GM12801 (cell line): ENCODE measurements at regions not wholly inside any gene's neighbourhood (a gene's known extent, or its start where the extent isn't known, plus 50 kb on each side); places are given as distances from the start of the nearest gene placed in this dataset.

ENCODE experiments used
- CTCF ChIP-seq: IDR thresholded peaks from one replicate; pipeline ENCODE4 v1.5.1; 2011; ENCODE audit warnings: control low read depth; ENCODE audit not compliant: insufficient read length; ENCODE audit errors: extremely low read depth

- TF ChIP-seq CTCF = no peak
Observed at GRCh38 chr1:14522077-14522925, 76.2 kb upstream of the KAZN start.

- TF ChIP-seq CTCF = no peak
Observed at GRCh38 chr1:14522926-14523241, 75.6 kb upstream of the KAZN start.

- TF ChIP-seq CTCF = no peak
Observed at GRCh38 chr1:14524826-14525636, 73.5 kb upstream of the KAZN start.

GRCh38 chr1:14529475-14529874 lies 69.0 kb upstream of the KAZN start:
- TF ChIP-seq CTCF = no peak

GRCh38 chr1:14531519-14531918 lies 67.0 kb upstream of the KAZN start:
- no peak for TF ChIP-seq CTCF

- TF ChIP-seq CTCF = no peak
Observed at GRCh38 chr1:14535619-14536355, 62.7 kb upstream of the KAZN start.

- TF ChIP-seq CTCF = no peak
Observed at GRCh38 chr1:14538335-14538734, 60.1 kb upstream of the KAZN start.
